D721Med (cell line): ENCODE measurements at regions not wholly inside any gene's neighbourhood (a gene's known extent, or its start where the extent isn't known, plus 50 kb on each side); places are given as distances from the start of the nearest gene placed in this dataset.

ENCODE experiments used
- DNase-seq: peaks from one replicate; pipeline ENCODE4 v3.0.0; 2011; ENCODE audit warnings: low spot score; ENCODE audit not compliant: insufficient read length
- FAIRE-seq: peaks from 2 replicates; lab custom pipeline; 2011; peaks lifted over from hg19 to GRCh38; lab: Jason Lieb, UNC
- TF ChIP-seq, protein P1 (sequence below): IDR thresholded peaks from 2 replicates; pipeline ENCODE4 v1.5.1; 2012; ENCODE audit warnings: mild to moderate bottlenecking, control low read depth; ENCODE audit not compliant: insufficient read depth; ENCODE audit errors: missing control alignments

DNA sequence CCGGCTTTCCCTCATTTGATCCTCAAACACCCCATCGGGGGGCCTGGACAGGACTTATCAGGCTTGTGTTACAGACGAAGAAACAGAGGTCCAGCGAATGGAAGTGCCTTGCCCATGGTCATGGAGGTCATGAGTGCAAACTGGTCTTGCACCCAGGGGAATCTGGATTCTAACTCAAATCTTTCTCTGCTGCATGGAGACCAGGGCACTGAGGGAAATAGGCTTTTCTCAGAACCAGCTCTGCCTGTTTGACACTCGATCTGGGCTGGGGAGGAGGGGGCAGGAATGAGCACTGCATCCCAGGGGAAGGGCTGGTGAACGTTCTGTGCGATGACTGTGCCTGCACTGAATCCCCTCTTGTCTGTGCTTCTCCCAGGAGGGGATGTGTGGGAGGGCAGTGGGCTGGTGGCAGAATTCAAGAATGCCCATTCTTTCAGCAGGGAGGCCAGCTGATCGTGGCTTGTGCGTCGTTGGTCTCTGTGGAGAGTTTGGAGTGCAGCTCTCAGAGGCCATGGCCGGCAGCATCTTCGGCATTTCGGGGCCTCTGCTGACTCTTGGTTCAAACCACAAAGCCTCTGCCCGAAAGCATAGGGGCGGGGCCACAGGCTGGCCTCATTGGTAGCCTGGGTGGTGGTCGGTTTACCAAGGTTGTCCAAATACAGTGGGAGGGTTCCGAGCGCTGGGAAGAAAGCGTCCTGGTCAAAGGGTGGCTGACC is 171.6 kb downstream of the DDX1 start:
- TF ChIP-seq, protein P1, sequence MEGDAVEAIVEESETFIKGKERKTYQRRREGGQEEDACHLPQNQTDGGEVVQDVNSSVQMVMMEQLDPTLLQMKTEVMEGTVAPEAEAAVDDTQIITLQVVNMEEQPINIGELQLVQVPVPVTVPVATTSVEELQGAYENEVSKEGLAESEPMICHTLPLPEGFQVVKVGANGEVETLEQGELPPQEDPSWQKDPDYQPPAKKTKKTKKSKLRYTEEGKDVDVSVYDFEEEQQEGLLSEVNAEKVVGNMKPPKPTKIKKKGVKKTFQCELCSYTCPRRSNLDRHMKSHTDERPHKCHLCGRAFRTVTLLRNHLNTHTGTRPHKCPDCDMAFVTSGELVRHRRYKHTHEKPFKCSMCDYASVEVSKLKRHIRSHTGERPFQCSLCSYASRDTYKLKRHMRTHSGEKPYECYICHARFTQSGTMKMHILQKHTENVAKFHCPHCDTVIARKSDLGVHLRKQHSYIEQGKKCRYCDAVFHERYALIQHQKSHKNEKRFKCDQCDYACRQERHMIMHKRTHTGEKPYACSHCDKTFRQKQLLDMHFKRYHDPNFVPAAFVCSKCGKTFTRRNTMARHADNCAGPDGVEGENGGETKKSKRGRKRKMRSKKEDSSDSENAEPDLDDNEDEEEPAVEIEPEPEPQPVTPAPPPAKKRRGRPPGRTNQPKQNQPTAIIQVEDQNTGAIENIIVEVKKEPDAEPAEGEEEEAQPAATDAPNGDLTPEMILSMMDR, result no peak
- no peak for FAIRE-seq
- no peak for DNase-seq

DNA sequence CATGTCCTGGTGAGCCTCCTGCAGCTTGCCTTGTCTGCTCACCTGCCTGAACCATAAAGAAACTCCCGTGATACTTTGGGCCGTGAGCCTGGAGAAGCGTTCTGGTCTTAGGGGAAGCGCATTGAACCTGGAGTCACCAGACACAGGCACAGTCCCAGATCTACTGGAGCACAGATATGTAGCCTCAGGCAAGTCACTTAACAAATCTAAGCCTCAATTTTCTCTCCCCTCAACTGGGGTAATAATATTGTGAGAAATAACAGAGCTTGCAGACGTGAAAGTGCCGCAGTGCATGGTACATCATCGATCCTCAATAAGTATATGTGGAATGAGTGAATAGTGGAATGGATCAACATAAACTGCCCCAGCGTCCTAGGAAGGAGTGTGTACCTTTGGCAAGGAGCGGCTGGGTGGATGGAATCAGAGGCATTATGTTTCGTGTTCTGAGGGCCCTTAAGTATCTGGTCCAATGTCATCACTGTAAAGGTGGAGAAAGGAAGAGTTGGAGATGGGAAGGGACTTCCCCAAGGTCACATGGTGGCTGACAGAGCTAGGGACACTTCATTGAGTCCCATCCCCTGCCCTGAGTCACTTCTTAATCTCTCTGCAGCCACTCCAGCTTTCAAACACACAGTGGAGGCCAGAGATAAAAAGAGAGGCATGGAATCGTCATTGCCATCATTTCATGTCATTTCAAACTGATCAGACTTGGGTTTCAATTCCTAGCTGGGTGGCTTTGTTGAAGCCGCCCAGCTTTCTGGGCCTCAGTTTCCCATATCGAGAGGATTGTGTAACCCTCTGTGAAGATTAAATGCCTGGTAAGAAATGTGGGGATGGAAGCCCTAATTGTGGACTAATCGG is 172.4 kb downstream of the DDX1 start:
- TF ChIP-seq, protein P1, result no peak
- no peak for FAIRE-seq
- no peak for DNase-seq

DNA sequence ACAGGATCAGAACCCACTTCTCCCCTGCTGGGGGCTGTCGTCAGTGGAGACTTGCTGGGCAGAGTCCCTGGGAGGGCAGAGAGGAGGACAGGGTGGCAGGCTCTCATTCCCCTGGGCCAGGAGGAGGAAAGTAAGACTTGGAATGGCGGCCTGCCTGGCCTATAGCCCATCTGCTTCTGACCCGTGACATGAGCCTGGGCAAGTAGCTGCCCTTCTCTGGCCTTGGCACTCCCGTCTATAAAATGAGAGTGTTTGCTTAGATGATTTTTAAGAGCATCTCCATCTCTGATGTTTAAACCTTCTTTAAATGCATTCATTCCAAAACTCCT is 173.0 kb downstream of the DDX1 start:
- TF ChIP-seq, protein P1, result no peak
- FAIRE-seq (no peak), DNase-seq (no peak)

DNA sequence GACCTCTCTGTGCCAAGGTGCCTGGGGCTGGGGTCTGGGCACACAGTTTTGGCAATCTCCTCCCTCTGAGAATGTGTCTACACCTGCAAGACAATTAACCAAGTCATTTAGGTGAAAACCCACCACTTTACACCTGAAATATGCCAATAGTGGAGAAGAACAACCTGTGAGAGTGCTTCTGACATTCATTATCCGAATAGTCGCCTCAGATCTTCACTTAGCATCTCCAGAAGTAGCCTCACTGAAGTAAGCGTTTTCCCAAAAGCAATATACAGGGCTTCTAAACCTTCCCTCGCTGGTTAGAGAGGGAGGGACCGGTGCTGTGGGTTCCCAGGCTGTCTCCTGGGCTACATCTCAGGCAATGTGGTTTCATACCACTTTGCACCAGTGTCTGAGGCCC is 173.5 kb downstream of the DDX1 start:
- FAIRE-seq, result no peak
- TF ChIP-seq, protein P1, result no peak
- no peak for DNase-seq

DNA sequence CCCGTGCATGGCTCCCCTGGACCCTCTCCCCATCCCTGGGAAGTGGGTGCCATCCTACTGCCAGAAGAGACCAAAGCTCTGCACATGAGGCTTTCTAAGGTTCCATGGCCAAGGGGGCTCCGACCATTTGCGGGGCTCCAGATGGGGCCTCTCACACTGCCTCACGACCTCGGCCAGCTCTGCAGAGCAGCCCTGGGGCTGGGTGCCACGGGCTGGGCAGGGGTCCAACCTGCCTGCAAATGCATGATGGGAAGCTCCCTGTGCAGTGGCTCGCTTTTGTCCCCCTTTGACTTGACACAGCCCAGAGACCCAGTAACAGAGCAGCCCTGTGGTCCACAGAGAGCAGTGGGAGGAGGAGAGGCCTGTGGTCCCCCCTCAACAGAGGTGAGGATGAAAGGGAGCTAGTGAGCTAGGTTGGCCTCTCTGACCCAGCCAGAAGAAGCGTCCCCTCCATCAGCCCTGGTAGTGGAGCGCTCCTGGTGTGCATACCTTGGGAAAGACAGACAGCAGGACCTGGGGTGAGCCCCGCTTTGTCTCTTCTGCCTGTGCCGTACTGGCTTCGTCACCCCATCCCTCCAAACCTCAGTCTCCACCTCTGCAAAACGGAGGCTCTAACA is 174.1 kb downstream of the DDX1 start:
- no peak for DNase-seq
- FAIRE-seq, result no peak

DNA sequence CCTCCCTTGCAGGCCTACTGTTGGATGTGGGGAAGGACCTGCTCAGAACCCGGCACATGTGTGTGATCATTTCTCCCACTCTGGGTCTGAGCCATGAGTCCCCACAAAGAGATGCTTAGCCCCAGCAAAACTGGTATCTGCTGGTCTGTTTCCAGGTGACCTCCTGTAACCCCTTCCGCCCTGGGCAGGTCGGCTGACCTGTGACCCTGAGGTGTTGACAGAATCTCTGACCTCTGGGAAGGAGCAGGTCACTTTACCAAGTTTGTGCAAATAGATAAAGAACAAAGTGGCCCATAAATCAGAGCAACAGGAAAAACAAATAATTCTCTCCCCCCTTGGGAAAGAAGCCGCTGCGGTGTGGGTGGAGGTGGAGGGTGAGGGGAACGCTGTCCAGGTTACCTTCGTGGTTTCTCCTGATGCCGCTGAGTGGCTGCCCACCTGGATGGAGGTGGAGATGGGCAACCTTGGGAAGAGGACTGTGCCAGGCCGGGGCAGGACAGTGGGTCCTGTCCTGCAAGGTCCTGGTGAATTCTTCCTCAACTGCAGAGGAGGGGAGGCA is 174.0 kb upstream of the MYCN start:
- TF ChIP-seq, protein P1, result no peak
- FAIRE-seq (no peak), DNase-seq (no peak)

More for the DNA sequence above, 174.1 kb downstream of the DDX1 start:
- TF ChIP-seq, protein P1, result no peak
